ENCODE measurements at regions not wholly inside any gene's neighbourhood (a gene's known extent, or its start where the extent isn't known, plus 50 kb on each side); places are given as distances from the start of the nearest gene placed in this dataset.

DNA sequence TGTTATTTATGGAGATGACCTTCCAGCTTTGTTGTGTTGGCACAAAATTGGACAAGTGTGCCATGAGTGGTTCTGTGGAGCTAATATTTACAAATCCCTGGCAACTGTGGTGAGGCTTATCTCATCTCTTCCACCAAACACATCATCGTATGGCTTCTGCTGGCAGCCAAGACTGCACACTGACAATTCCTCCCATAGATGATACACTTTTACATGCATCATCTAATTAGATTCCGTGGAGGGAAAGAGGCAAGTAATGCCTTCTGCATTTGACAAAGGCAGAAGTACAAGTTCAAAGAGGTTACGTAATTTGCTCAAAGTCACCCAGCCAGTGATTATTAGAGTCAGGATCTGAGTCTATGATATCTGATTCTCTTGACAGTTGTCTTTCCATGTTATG lies 62.7 kb upstream of the KIRREL3 start:
- no peak for DNase-seq (ENCODE audit: low read depth)

GRCh38 chr11:127061947-127062346 lies 61.4 kb upstream of the KIRREL3 start:
- no peak for DNase-seq (ENCODE audit: low read depth)

- no peak for DNase-seq (ENCODE audit: low read depth)
Observed at GRCh38 chr11:127059750-127060149, 59.2 kb upstream of the KIRREL3 start.

DNA sequence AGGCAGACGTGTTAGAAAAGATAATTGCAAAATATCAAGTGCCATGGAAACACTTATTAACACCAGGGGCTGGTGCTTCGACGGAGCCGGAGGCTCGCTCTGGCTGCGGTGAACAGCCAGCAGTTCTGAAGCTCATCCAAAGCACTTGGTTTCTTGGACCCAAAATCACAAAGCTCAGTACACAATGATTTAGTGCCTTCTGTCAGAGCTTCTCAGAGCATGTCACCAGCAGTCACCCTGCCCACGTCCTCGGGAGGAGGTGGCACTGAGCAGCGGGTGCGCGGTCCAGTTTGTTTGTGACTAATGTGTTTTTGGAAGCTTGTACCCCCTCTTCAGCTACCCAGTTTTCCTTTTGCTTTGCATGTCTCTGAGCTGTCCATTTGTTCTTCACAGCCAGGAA lies 58.7 kb upstream of the KIRREL3 start:
- no peak for DNase-seq (ENCODE audit: low read depth)

DNA sequence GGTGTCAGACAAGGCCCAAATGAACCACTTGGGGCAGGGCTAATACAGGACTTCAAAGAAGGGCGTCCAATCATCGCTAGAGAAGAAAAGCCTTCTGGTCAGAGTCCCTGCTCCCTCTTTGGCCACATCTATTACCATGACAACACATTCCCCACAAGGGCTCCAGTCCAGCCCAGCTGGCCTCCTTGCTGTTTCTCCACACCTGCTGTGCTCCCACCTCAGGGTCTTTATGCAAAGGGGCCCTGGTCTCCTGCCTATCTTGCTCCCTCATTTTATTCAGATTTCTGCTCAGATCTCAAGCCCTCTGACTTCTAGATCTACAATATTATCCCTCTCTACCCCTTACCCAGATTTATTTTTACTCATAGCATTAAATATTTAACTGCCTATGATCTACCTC lies 58.0 kb upstream of the KIRREL3 start:
- no peak for DNase-seq (ENCODE audit: low read depth)

GRCh38 chr11:127057126-127057525 lies 56.6 kb upstream of the KIRREL3 start:
- DNase-seq (ENCODE audit: low read depth), result no peak

- DNase-seq (ENCODE audit: low read depth), result no peak
Observed at GRCh38 chr11:127056338-127056971, 55.9 kb upstream of the KIRREL3 start.

- DNase-seq (ENCODE audit: low read depth), result no peak
Observed at GRCh38 chr11:127055236-127055635, 54.7 kb upstream of the KIRREL3 start.

- no peak for DNase-seq (ENCODE audit: low read depth)
Observed at GRCh38 chr11:127054153-127054552, 53.6 kb upstream of the KIRREL3 start.

DNA sequence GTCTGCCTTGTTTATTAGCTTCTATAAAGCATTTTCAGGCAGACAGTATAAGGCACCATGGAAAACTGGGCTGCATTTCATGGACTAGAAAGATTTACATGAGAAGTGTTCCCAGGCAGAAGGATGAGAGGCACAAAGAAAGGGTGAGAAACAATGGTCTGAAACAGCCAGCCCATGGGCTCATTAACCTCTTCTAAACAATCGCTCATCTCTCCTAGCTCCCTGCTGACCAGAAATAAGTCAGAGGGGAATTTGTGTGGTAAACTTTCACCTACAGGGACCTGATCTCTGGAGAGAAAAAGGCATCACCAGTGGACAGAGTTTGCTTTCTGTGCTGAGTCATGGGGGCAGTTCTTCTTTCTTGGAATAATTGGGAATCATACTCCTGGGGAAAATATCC lies 51.8 kb upstream of the KIRREL3 start:
- no peak for DNase-seq (ENCODE audit: low read depth)

Measured in stimulated activated CD4-positive, alpha-beta T cell treated with anti-CD3 and anti-CD28 coated beads, Interleukin-2, amount 100 ng/mL, for 4 hours (primary cell).